Activated T-cell treated with anti-CD3 and anti-CD28 coated beads, Interleukin-2, amount 50 U/mL, for 24 hours (primary cell): ENCODE measurements at regions not wholly inside any gene's neighbourhood (a gene's known extent, or its start where the extent isn't known, plus 50 kb on each side); places are given as distances from the start of the nearest gene placed in this dataset.
"Not testable (repeated sequence)": the region's sequence is repeated elsewhere in the genome, so short reads cannot be mapped to it uniquely, and the experiment has no call there.

Source experiments
- DNase-seq: peaks from one replicate; pipeline ENCODE4 v3.0.0-alpha.2; 2020
- H3K27ac Mint-ChIP-seq: 2 replicates; pipeline ENCODE4 v1.8.0; 2020; ENCODE audit warnings: mild to moderate bottlenecking, mixed read lengths
- H3K27me3 Mint-ChIP-seq: 2 replicates; pipeline ENCODE4 v1.8.0; 2020; ENCODE audit warnings: mixed read lengths
- H3K36me3 Mint-ChIP-seq: 2 replicates; pipeline ENCODE4 v1.8.0; 2020; ENCODE audit warnings: low read depth, mixed read lengths
- H3K4me1 Mint-ChIP-seq: 2 replicates; pipeline ENCODE4 v1.8.0; 2020; ENCODE audit warnings: low read depth, mixed read lengths
- H3K4me3 Mint-ChIP-seq: 2 replicates; pipeline ENCODE4 v1.8.0; 2020; ENCODE audit warnings: mild to moderate bottlenecking, moderate library complexity, mixed read lengths
- H3K9me3 Mint-ChIP-seq: 2 replicates; pipeline ENCODE4 v1.8.0; 2020; ENCODE audit warnings: mixed read lengths

- not testable (repeated sequence) for H3K4me1 Mint-ChIP-seq, DNase-seq, H3K9me3 Mint-ChIP-seq, H3K36me3 Mint-ChIP-seq, H3K4me3 Mint-ChIP-seq, H3K27me3 Mint-ChIP-seq, H3K27ac Mint-ChIP-seq
Measured at GRCh38 chr2:242165115-242165514, 295.6 kb downstream of the RTP5 start.

GRCh38 chr2:242171290-242171689, 301.8 kb downstream of the RTP5 start:
- H3K36me3 Mint-ChIP-seq, H3K4me1 Mint-ChIP-seq, H3K27me3 Mint-ChIP-seq: not testable (repeated sequence)

More at GRCh38 chr2:242171290-242171689, 301.8 kb downstream of the RTP5 start:
- H3K9me3 Mint-ChIP-seq, H3K27ac Mint-ChIP-seq, DNase-seq, H3K4me3 Mint-ChIP-seq: not testable (repeated sequence)
